Motor neuron (in vitro differentiated cells): ENCODE measurements at regions not wholly inside any gene's neighbourhood (a gene's known extent, or its start where the extent isn't known, plus 50 kb on each side); places are given as distances from the start of the nearest gene placed in this dataset.

Source experiments
- ATAC-seq, 8 experiments: fragments of 200-7000 bp; cut with Tn5 transposase; replicated peaks in 6 of 8; 2 replicates each; pipeline ENCODE4 v1.8.0; 2021; ENCODE audit warnings: mild to moderate bottlenecking in 8 of 8, moderate library complexity in 8 of 8
- H3K27ac ChIP-seq, 2 donors: fragments of 250-450 bp; sonication (Bioruptor Pico); 2 replicates each; pipeline ENCODE4 v1.9.0; 2021; ENCODE audit warnings: antibody characterized with exemption in 2 of 2, mild to moderate bottlenecking in 2 of 2, moderate library complexity in 1 of 2
- H3K4me1 ChIP-seq, 2 donors: fragments of 250-450 bp; sonication (Bioruptor Pico); replicated peaks in 1 of 2; 2 replicates each; pipeline ENCODE4 v1.6.1; 2021; ENCODE audit warnings: antibody characterized with exemption in 2 of 2, mild to moderate bottlenecking in 2 of 2, moderate library complexity in 1 of 2
- H3K4me3 ChIP-seq, 5 donors: fragments of 250-450 bp; sonication (Bioruptor Pico); 2 replicates each; pipeline ENCODE4 v1.9.0; 2021; ENCODE audit warnings: antibody characterized with exemption in 5 of 5, mild to moderate bottlenecking in 5 of 5, moderate library complexity in 4 of 5
- WGBS, 10 experiments: fragments of 450-650 bp; shearing (Covaris generic); methylation state at CpG; one replicate each; pipeline ENCODE4 v1.0.0; 2022; 5-methylcytosine and 5-hydroxymethylcytosine counted together
- in situ Hi-C, 9 experiments: fragments of 400-800 bp; cut with MboI; loops; one replicate each; pipeline ENCODE4 v1.15.0; 2021; ENCODE audit warnings: low sequenced_read_pairs in 9 of 9, low pct_unique_long_range_greater_than_20kb in 2 of 9; ENCODE audit not compliant: unreplicated experiment in 9 of 9

GRCh38 chr12:113766131-113766878 is 199.8 kb downstream of the RBM19 start:
- Histone ChIP-seq H3K4me1 (peaks cover 50 to 56% of the 10 kb centered on the region in 2 donors), H3K27ac (no peak overlapping the region), H3K4me3 (no peak overlapping the region)
- in situ Hi-C loops: no loop called here
- peak in 5 of 8 experiments; percentile 36 to 61 (median 52) for ATAC-seq
- 0 to 87% (median 12%) methylated on average over 2 to 15 of the region's 36 CpGs; no CpG with 5 or more reads in 3 of the 10 experiments for WGBS, 10 experiments

GRCh38 chr12:113764661-113765060 is 201.5 kb downstream of the RBM19 start:
- H3K4me1 ChIP-seq: peaks cover 50 to 55% of the 10 kb centered on the region in 2 donors
- in situ Hi-C loops: no loop called here
- 70 to 91% (median 86%) methylated on average over 4 to 6 of the region's 10 CpGs; no CpG with 5 or more reads in 6 of the 10 experiments for WGBS, 10 experiments
- H3K27ac ChIP-seq: no peak overlapping the region
- H3K4me3 ChIP-seq: no peak overlapping the region
- no peak for ATAC-seq

- peak in 5 of 8 experiments; percentile 6 to 54 (median 47) for ATAC-seq
- H3K4me3 ChIP-seq: peak overlapping the region in 1 of 5 donors; percentile 10
Observed at GRCh38 chr12:113762882-113763816, 203.0 kb downstream of the RBM19 start.

GRCh38 chr12:113762155-113762881 is 203.8 kb downstream of the RBM19 start:
- H3K27ac ChIP-seq: peak overlapping the region; percentile 85 to 87
- peak in 5 of 8 experiments; percentile 61 to 70 (median 62) for ATAC-seq
- peaks cover 43 to 46% of the 10 kb centered on the region in 2 donors for H3K4me1 ChIP-seq
- in situ Hi-C loops: no loop called here
- 0 to 19% (median 10%) methylated on average over 3 to 7 of the region's 19 CpGs; no CpG with 5 or more reads in 3 of the 10 experiments for WGBS, 10 experiments
- peak overlapping the region in 1 of 5 donors; percentile 10 for H3K4me3 ChIP-seq

More at GRCh38 chr12:113762882-113763816, 203.0 kb downstream of the RBM19 start:
- WGBS, 10 experiments: 0 to 90% (median 42%) methylated on average over 1 to 13 of the region's 17 CpGs; no CpG with 5 or more reads in 1 of the 10 experiments
- H3K27ac ChIP-seq: peak overlapping the region; percentile 85 to 87
- in situ Hi-C loops: no loop called here
- H3K4me1 ChIP-seq: peaks cover 43 to 46% of the 10 kb centered on the region in 2 donors

GRCh38 chr12:113759135-113759534 is 207.0 kb downstream of the RBM19 start:
- Histone ChIP-seq H3K27ac (no peak overlapping the region), H3K4me1 (peaks cover 19 to 26% of the 10 kb centered on the region in 2 donors), H3K4me3 (no peak overlapping the region)
- in situ Hi-C loops: no loop called here
- WGBS, 10 experiments: 20 to 100% (median 90%) methylated on average over 1 to 2 of the region's 2 CpGs; no CpG with 5 or more reads in 5 of the 10 experiments
- no peak for ATAC-seq

GRCh38 chr12:113758165-113758924 is 207.8 kb downstream of the RBM19 start:
- in situ Hi-C loops: no loop called here
- Histone ChIP-seq H3K4me1 (peaks cover 16 to 20% of the 10 kb centered on the region in 2 donors), H3K4me3 (no peak overlapping the region), H3K27ac (no peak overlapping the region)
- WGBS, 10 experiments: 27 to 92% (median 87%) methylated on average over 2 to 5 of the region's 6 CpGs; no CpG with 5 or more reads in 3 of the 10 experiments
- ATAC-seq: no peak

GRCh38 chr12:113757221-113758002 is 208.7 kb downstream of the RBM19 start:
- in situ Hi-C loops: no loop called here
- ATAC-seq: peak in 1 of 8 experiments; percentile 25
- Histone ChIP-seq H3K4me3 (no peak overlapping the region), H3K4me1 (peaks cover 7 to 11% of the 10 kb centered on the region in 2 donors), H3K27ac (no peak overlapping the region)
- WGBS, 10 experiments: 13 to 86% (median 55%) methylated on average over 1 to 11 of the region's 14 CpGs; no CpG with 5 or more reads in 1 of the 10 experiments

- in situ Hi-C loops: no loop called here
- no peak for ATAC-seq
- no peak overlapping the region for H3K27ac ChIP-seq
- peaks cover under 1 to 3% of the 10 kb centered on the region in 2 donors for H3K4me1 ChIP-seq
- H3K4me3 ChIP-seq: no peak overlapping the region
- WGBS, 10 experiments: 0 to 83% (median 37%) methylated on average over 1 to 3 of the region's 4 CpGs; no CpG with 5 or more reads in 1 of the 10 experiments
Observed at GRCh38 chr12:113756609-113757008, 209.5 kb downstream of the RBM19 start.

- in situ Hi-C loops: no loop called here
- H3K4me1 ChIP-seq: no peaks in the 10 kb centered on the region
- 0 to 93% (median 69%) methylated on average over 1 to 5 of the region's 5 CpGs; no CpG with 5 or more reads in 2 of the 10 experiments for WGBS, 10 experiments
- no peak overlapping the region for H3K4me3 ChIP-seq
- H3K27ac ChIP-seq: no peak overlapping the region
- no peak for ATAC-seq
Observed at GRCh38 chr12:113755098-113755497, 211.0 kb downstream of the RBM19 start.

GRCh38 chr12:113751513-113751912 is 214.6 kb downstream of the RBM19 start:
- peaks cover 7% of the 10 kb centered on the region in 2 donors for H3K4me1 ChIP-seq
- in situ Hi-C loops: no loop called here
- whole genome bisulfite sequencing, 10 experiments: 67 to 86% (median 83%) methylated on average over 1 to 2 of the region's 2 CpGs; no CpG with 5 or more reads in 5 of the 10 experiments
- no peak for ATAC-seq
- no peak overlapping the region for H3K27ac ChIP-seq
- no peak overlapping the region for H3K4me3 ChIP-seq

GRCh38 chr12:113749433-113749815 is 216.7 kb downstream of the RBM19 start:
- Histone ChIP-seq H3K4me3 (no peak overlapping the region), H3K4me1 (peaks cover 7 to 9% of the 10 kb centered on the region in 2 donors), H3K27ac (no peak overlapping the region)
- in situ Hi-C loops: no loop called here
- ATAC-seq: no peak
- 0 to 100% (median 100%) methylated on average over 1 of the region's 1 CpG; no CpG with 5 or more reads in 7 of the 10 experiments for WGBS, 10 experiments
